GM20431 (cell line): ENCODE measurements at regions not wholly inside any gene's neighbourhood (a gene's known extent, or its start where the extent isn't known, plus 50 kb on each side); places are given as distances from the start of the nearest gene placed in this dataset.
"Not testable (repeated sequence)": the region's sequence is repeated elsewhere in the genome, so short reads cannot be mapped to it uniquely, and the experiment has no call there.

Experiments used
- in situ Hi-C: fragments of 300-500 bp; cut with MseI, MboI; formaldehyde crosslinking; loops from one replicate; pipeline ENCODE4 v1.15.0; 2020; ENCODE audit warnings: low sequenced_read_pairs; ENCODE audit not compliant: unreplicated experiment

DNA sequence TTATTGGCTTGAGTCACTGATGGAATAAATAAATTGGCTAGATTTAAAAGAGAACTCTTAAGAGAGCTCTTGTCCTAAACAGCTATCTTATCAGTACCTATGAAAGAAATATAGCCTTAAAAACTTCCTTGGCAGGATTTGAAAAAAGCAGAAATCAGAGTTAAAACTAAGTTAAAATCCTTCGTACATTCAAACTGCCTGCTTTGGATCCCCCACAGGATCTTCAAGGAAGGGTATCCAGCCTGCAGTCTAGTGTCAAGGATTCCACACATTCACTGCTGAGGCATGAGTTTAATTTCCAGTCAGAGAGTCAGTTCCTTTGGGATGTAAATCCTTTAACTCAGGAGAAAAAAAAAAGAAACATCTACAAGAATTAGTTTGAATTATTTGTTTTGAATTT lies 242.9 kb upstream of the UBASH3B start:
- in situ Hi-C loops, result no loop called here

DNA sequence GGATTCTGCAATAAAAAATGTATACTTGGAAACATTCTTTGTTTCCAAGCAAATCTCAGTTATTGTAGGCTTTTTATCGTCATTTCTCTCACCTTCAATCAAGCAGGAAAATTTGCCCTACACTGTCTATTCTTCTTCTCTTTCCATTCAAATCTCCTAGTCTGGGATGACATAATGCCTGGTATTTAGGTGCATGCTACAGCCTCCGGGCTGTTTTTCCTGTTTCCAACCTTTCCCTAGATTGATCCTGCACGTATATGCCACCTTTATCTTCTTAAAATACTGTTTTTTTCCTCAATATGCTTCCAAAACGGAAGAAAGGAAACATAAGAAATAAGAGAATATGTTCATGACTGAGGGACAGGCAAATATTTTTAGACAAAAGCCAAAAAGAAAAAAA lies 249.1 kb upstream of the UBASH3B start:
- in situ Hi-C loops, result no loop called here

DNA sequence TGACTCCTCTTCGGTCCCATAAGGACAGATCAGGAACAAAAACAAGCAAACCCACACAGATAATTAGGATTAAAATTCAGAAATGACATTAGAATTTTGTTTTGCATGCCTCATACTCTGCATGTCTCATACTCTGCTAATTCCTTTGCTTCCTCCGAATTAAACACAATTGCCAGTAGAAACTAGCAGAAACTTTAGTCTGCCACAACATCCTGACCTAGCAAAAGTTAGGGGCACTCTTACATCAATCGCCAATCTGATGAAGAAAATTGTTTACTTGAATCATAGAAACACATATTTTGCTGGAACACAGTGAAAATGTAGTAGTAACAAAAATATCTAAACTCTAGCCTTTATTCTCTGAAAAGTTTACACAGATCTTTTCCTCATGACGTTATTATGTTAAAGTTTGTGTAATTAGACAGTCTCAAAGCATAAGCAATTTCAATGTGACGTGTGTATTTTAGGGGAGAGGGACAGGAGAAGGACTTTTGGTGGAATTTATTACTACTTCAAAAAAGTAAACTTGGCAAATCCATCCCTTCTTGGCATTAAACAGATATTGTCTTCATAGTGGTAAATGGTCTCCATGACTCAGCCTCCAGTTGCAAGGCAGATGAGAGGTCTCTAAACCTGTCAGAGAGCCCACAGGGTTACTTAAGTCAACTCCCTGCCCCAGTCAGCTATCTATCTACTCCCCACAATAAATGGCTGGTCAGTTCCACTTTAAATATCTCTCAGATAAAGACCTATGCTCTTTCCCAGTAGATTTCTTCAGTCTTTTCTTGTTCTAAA lies 249.8 kb upstream of the UBASH3B start:
- in situ Hi-C loops, result no loop called here

DNA sequence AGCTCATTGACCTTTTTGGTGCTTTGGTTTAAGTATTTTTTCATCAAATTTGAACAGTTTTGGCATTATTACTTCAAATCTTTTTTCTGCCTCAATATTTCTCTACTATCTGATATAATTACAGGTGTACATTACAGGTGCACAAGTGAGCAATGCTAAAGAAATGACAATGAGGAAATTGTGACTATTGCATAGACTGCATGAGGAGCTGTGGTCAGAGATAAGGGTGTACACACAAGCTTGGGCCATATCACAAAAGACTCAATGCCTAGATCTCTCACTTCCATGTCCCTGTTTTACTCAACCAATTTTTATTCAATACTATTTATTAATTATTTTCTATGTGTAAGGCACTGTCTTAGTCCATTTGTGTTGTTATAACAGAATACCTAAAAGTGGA lies 251.0 kb upstream of the UBASH3B start:
- in situ Hi-C loops, result no loop called here

DNA sequence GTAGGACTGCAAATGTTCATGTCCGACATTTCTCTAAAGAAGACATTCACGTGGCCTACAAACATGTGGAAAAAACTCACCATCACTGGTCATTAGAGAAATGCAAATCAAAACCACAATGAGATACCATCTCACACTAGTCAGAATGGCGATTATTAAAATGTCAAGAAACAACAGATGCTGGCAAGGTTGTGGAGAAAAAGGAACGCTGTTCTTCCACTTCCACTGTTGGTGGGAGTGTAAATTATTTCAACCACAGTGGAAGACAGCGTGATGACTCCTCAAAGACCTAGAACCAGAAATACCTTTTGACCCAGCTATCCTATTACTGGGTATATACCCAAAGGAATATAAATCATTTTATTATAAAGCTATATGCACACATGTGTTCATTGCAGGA lies 253.9 kb upstream of the UBASH3B start:
- in situ Hi-C loops, result not testable (repeated sequence)

GRCh38 chr11:122399375-122399774 lies 256.1 kb upstream of the UBASH3B start:
- in situ Hi-C loops, result no loop called here

DNA sequence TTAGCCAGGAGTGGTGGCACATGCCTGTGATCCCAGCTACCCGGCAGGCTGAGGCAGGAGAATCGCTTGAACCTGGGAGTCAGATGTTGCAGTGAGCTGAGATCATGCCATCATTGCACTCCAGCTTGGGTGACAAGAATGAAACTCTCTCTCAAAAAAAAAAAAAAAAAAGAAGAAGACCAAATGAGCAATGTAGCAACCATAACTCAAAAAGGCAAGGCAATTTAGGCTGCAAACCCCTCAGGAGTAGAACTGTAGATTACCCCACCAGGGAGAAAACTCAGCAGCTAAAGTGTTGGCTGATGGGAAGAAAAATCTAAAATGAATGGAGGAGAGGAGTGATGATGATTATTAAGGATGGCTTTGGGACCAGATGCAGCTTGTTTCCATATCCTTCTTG lies 256.7 kb upstream of the UBASH3B start:
- in situ Hi-C loops, result no loop called here

DNA sequence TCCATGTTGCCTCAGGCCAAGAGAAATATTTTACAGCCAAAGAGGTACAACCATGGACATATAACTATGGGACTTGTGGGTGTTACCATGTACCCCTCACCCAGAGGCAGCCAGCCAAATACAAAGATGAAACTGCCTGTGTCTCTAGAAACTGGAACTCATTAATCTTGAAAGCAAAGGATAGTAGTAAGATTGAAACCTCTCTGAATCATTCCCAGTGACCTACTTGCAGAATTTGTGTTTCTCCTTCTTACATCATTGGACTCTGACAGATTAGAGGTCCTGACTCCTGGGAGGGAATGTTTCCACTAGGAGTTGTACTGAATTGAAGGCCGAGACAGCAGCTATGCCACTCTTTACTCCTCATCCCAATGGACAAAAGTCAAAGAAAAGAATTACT lies 257.4 kb upstream of the UBASH3B start:
- in situ Hi-C loops, result no loop called here

DNA sequence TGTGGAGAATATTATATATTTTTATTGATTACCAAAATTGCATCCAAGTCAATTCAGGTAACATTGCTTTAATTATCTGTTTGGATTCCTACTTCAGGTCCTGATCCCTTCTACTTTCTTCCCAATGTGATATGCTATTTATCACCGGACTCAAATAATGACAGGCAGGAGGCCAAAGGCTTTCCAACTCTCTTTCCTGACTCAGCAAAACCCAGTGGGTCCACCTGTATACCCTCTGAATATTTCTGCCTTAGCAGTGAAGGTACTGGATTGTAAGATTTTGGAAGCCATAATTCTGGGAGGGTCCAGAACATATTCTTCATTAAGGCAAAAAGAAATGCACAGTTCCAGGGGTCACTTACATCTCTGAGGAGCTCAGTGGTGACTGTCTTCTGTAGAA lies 260.2 kb upstream of the UBASH3B start:
- in situ Hi-C loops, result no loop called here

DNA sequence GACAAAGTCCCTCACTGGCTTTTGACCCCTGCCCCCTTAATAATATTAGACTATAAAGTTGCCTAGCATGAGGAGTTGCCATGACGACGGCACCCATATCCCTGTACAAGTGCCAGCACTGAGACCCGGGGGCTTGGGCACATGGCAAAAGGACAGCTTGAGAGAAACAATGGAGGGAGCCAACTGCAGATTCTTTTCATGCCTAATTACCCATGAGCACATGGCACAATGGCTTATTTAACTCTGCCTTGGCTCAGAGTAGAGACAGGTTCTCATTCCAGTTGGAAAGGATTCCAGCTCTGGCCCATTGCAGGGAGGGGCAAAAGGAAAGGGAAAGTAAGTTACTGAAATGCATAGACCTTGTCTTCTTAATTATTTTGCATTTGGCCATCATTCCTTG lies 261.2 kb upstream of the UBASH3B start:
- in situ Hi-C loops, result no loop called here

DNA sequence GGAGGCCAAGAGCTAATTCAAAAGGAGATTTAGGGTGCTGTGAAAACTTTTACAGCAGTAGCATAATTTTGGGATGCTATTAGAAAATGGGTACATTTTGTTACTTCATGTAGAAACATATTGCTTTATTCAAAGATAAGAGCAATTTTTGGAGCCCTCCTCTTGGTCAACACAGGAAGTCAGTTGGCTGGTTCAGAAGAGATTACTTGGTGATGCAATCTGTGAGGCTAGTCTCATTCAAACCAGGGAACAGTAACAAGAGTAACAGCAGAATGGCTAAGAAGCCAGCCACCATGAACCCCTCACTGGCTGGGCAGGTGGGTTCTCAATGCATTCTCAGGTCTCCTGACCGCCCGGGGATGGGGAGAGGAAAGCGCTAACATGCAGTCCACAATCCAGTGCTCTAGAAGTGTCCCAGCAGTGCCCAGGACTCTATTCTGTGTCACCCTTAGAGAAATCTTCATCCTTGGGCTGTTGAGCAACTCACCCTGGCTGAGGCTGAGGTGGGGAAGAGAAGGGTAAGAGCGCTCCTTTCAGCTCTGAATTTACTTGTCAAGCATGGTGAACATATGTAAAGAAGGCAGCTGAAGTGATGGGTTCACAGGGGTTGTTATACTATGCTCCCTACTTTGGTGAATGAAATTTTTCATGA lies 262.2 kb upstream of the UBASH3B start:
- in situ Hi-C loops, result no loop called here

DNA sequence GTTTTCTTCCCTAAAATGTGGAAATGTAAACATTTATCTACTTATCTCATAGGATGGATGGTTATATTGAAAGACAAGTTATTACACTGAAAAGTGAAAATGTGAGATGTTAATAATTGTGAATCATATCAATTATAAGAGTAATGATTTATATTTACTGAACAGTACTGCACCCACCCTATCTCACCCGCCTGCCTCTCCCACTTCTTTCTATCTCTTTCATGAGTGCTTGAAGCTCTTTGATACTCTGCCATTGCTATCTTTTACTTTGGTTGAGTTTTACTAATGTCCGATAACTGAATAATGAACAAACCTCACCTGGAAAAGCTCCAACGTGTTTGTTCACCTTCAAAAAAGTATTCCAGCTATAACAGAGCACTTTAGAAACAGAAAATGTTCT lies 263.0 kb upstream of the UBASH3B start:
- in situ Hi-C loops, result no loop called here

GRCh38 chr11:122391049-122391448 lies 264.5 kb upstream of the UBASH3B start:
- in situ Hi-C loops, result no loop called here

- in situ Hi-C loops, result no loop called here
These were observed 267.2 kb upstream of the BLID start for GRCh38 chr11:122383186-122383585.

DNA sequence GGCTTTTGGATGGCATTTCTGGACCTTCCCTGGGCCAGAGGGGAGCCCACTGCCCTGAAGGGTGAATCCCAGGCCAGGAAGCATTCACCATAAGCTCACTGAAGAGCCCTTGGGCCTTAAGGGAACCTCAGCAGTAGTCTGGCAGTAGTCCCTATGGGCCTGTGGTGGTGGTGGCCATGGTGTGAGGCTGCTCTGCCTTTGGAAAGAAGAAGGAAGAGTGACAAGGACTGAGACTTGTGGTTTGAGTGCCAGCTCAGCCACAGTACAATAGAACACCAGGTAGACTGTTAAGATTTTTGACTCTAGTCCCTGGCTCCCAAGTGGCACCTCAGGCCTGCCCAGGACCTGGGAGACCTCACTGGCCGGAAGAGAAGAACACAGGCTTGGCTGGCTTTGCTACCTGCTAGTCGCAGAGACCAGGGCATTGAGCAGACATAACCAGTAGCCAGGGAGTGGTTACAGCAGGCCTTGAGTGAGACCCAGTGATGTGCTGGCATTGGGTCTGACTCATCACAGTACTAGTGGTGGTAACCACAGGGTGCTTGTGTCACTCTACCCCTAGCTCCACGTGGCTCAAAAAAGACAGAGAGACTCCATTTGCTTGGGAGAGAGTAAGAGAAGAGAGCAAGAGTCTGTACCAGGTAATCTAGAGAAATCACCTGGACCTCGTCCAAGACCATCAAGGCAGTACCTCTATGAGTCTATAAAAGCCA lies 259.8 kb upstream of the BLID start:
- in situ Hi-C loops, result no loop called here

GRCh38 chr11:122368796-122369195 lies 252.8 kb upstream of the BLID start:
- in situ Hi-C loops, result no loop called here

DNA sequence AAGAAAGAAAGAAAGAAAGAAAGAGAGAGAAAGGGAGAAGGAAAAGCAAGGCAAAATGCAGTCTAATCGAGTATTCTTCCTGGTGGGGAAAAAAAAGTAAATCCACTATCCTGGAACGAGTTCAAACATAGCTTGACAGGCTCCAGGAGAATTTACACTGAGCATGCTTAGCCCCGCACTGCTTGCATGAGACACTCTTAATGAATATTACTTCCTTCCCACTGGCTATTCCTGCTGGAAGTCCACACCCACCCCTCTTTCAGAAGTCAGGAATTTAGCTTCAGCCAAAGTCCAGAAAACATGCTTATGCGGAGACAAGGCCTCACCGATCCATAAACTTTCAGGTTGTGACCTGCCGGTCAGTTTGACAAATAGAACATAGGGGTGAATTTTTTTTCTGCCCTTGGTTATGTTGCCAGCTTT lies 251.8 kb upstream of the BLID start:
- in situ Hi-C loops, result no loop called here

GRCh38 chr11:122365610-122366360 lies 249.8 kb upstream of the BLID start:
- in situ Hi-C loops, result no loop called here

DNA sequence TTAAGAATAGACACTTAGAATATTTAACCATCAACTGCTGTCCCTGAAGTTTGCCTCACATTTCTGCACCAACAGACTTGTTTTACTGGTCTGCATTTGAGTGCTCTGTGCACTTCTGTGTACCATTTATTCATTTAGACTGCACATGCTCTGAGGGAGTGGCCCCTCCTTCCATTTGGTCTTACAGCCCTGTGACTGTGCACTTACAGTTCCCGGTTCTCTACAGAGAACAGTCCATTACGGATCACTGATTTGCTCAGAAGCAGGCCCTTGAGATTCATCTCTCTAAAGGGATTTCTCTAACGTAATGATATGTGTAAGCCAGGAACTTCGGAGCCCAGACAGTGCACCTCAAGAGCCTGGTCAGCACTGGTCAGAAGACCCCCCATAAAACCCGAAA lies 247.3 kb upstream of the BLID start:
- in situ Hi-C loops, result no loop called here

- in situ Hi-C loops, result no loop called here
These were observed 246.4 kb upstream of the BLID start for GRCh38 chr11:122362381-122362780.

DNA sequence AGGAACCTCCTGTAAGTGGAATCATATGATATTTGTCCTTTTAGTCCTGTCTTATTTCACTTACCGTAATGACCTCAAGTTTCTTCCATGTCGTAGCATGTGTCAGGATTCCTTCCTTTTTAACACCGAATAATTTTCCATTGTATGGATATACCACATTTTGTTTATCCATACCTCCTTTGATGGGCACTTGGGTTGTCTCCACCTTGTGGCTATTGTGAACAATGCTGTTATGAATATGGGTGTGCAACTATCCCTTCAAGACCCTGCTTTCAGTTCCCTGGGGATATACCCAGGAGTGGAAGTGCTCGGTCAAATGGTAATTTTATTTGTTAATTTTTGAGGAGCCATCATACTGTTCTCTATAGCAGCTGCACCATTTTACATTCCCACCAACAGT lies 244.9 kb upstream of the BLID start:
- in situ Hi-C loops, result no loop called here
